ENCODE measurements at regions not wholly inside any gene's neighbourhood (a gene's known extent, or its start where the extent isn't known, plus 50 kb on each side); places are given as distances from the start of the nearest gene placed in this dataset.

DNA sequence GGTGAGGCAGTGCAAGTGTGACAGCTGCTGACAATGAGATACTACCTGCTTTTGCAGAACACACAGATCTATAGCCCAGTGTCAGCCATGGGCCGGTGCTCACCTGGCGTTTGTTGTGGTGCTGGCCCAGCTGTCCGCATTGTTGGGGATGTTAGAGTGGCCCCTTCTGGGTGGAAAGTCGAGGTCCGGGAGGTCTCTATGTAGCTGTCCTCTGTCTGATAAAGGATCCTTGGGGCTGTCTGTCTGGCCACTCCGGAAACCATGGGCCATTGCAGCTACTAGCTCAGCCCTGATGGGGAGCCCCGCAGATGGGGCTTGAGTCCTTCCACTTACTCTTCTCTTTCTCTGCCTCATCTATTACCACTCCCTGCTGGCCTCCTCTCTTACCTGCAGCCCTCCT lies 181.5 kb upstream of the TSHZ3 start:
- Histone ChIP-seq H3K9me2 (no peaks in the 10 kb centered on the region), H3K4me2 (no peak overlapping the region), H3K4me1 (ENCODE audit: control insufficient read depth in 1 of 2, insufficient read depth in 2 of 2, low read depth in 1 of 2, low read length in 1 of 2) (peaks cover 0 to 6% of the 10 kb centered on the region in 2 experiments; a peak in 1 of 4 replicates), H3K27me3 (ENCODE audit: insufficient read depth) (no peaks in the 10 kb centered on the region), H3K79me2 (ENCODE audit: insufficient read depth) (no peaks in the 10 kb centered on the region), H3K9ac (no peak overlapping the region), H2AFZ (ENCODE audit: low read depth) (no peak overlapping the region), H3K4me3 (ENCODE audit: low read depth in 2 of 2, low read length in 1 of 2) (no peak overlapping the region), H3F3A (replicated peaks; ENCODE audit: insufficient read depth) (no peaks in the 10 kb centered on the region), H4K20me1 (ENCODE audit: insufficient read depth) (no peaks in the 10 kb centered on the region), H3K9me3 (0 out of 2 replicates have a peak, but pooled peaks cover under 1% of the 10 kb centered on the region), H3K36me3 (replicated peaks in 1 of 2; ENCODE audit: control insufficient read depth in 1 of 2, insufficient read depth in 2 of 2, low read length in 1 of 2) (no peaks in the 10 kb centered on the region), H3K27ac (ENCODE audit: low read depth in 2 of 2, low read length in 1 of 2) (no peak overlapping the region)
- ChIA-PET CTCF (interaction anchor here (0.6 kb wide), 1 partner anchor 41 kb away, joined by 3 read pairs; no protein-coding TSS in a partner anchor), POLR2A (no interaction called here)
- TF ChIP-seq MXI1 (IDR thresholded peaks at IDR 0.05; ENCODE audit: low read depth, low read length) (no peak), EP300 (IDR thresholded peaks at IDR 0.05; ENCODE audit: borderline replicate concordance in 1 of 2, low read depth in 1 of 2, low read length in 1 of 2) (no peak), SMC3 (IDR thresholded peaks at IDR 0.05; ENCODE audit: low read depth, low read length) (no peak), ELF1 (IDR thresholded peaks at IDR 0.05) (no peak), FOXJ3 (CRISPR knock-in tag; IDR thresholded peaks at IDR 0.05) (no peak)
- 36% methylated on average over 4 of the region's 7 CpGs for WGBS (ENCODE audit: low lambda C conversion rate)
- DNase-seq, result no peak

DNA sequence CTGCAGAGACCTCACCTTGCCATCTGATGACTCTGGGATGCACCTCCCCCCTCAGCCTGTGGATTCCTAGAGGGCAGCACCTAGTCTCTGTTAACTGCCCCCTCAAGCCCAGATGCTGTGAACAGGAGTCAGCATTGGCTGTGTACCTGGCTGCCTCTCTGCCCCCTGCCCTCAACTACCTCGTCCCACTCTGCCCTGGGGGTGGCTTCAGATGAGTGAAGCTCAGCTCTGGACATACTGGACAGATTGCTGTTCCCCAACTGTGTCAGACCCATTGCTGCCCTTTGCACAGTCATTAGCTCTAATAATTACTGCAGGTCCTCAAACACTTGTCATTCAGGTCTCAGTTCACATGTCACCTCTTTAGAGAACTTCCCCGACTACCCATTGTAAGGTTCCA lies 182.1 kb upstream of the TSHZ3 start:
- TF ChIP-seq GATA2 (CRISPR knock-in tag; IDR thresholded peaks at IDR 0.05) (no peak), FOSL2 (IDR thresholded peaks at IDR 0.05; ENCODE audit: borderline replicate concordance, low read depth) (no peak), TAF1 (IDR thresholded peaks at IDR 0.05; ENCODE audit: borderline replicate concordance, low read depth, low read length) (no peak), EP300 (IDR thresholded peaks at IDR 0.05; ENCODE audit: borderline replicate concordance in 1 of 2, low read depth in 1 of 2, low read length in 1 of 2) (no peak), MXI1 (IDR thresholded peaks at IDR 0.05; ENCODE audit: low read depth, low read length) (no peak), YY1 (IDR thresholded peaks at IDR 0.05; ENCODE audit: low read depth) (no peak), SIN3A (IDR thresholded peaks at IDR 0.05; ENCODE audit: borderline replicate concordance, low read depth, low read length) (no peak), RCOR1 (IDR thresholded peaks at IDR 0.05; ENCODE audit: low read length) (no peak), ELF1 (IDR thresholded peaks at IDR 0.05) (no peak), FOXJ3 (CRISPR knock-in tag; IDR thresholded peaks at IDR 0.05) (no peak), POLR2AphosphoS5 (IDR thresholded peaks at IDR 0.05; ENCODE audit: low read depth, low read length) (no peak), NFIC (IDR thresholded peaks at IDR 0.05; ENCODE audit: borderline replicate concordance) (no peak), TEAD4 (IDR thresholded peaks at IDR 0.05; ENCODE audit: borderline replicate concordance, insufficient read depth) (no peak)
- TF ChIP-seq, protein P1, sequence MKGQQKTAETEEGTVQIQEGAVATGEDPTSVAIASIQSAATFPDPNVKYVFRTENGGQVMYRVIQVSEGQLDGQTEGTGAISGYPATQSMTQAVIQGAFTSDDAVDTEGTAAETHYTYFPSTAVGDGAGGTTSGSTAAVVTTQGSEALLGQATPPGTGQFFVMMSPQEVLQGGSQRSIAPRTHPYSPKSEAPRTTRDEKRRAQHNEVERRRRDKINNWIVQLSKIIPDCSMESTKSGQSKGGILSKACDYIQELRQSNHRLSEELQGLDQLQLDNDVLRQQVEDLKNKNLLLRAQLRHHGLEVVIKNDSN (IDR thresholded peaks at IDR 0.05; ENCODE audit: borderline replicate concordance, low read depth), result no peak
- TF ChIP-seq, protein P2, sequence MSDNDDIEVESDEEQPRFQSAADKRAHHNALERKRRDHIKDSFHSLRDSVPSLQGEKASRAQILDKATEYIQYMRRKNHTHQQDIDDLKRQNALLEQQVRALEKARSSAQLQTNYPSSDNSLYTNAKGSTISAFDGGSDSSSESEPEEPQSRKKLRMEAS (IDR thresholded peaks at IDR 0.05; ENCODE audit: low read depth), result no peak
- Histone ChIP-seq H3F3A (replicated peaks; ENCODE audit: insufficient read depth) (no peaks in the 10 kb centered on the region), H3K9ac (no peak overlapping the region), H2AFZ (ENCODE audit: low read depth) (no peak overlapping the region), H3K27me3 (ENCODE audit: insufficient read depth) (no peaks in the 10 kb centered on the region), H3K4me1 (ENCODE audit: control insufficient read depth in 1 of 2, insufficient read depth in 2 of 2, low read depth in 1 of 2, low read length in 1 of 2) (peaks cover 0 to 7% of the 10 kb centered on the region in 2 experiments; a peak in 1 of 4 replicates), H3K4me2 (no peak overlapping the region), H4K20me1 (ENCODE audit: insufficient read depth) (no peaks in the 10 kb centered on the region), H3K36me3 (replicated peaks in 1 of 2; ENCODE audit: control insufficient read depth in 1 of 2, insufficient read depth in 2 of 2, low read length in 1 of 2) (no peaks in the 10 kb centered on the region), H3K9me2 (no peaks in the 10 kb centered on the region), H3K27ac (ENCODE audit: low read depth in 2 of 2, low read length in 1 of 2) (no peak overlapping the region), H3K79me2 (ENCODE audit: insufficient read depth) (no peaks in the 10 kb centered on the region), H3K9me3 (no peaks in the 10 kb centered on the region), H3K4me3 (ENCODE audit: low read depth in 2 of 2, low read length in 1 of 2) (no peak overlapping the region)
- DNase-seq, result no peak
- CTCF ChIA-PET, result no interaction called here
- 8% methylated on average over 2 of the region's 2 CpGs for WGBS (ENCODE audit: low lambda C conversion rate)
- POLR2A ChIA-PET, result no interaction called here

Measured in SK-N-SH (cell line).